ENCODE measurements at regions not wholly inside any gene's neighbourhood (a gene's known extent, or its start where the extent isn't known, plus 50 kb on each side); places are given as distances from the start of the nearest gene placed in this dataset.

GRCh38 chr12:70052476-70052875 is 190.8 kb upstream of the CNOT2 start:
- TF ChIP-seq CTCF (IDR thresholded peaks at IDR 0.05; ENCODE audit: low read length) (no peak), EZH2 (IDR thresholded peaks at IDR 0.05; ENCODE audit: borderline replicate concordance, low read length) (no peak)
- no peak overlapping the region for H3K27ac ChIP-seq (ENCODE audit: low read depth, low read length, poor library complexity, severe bottlenecking)
- H3K9me2 ChIP-seq (ENCODE audit: low read depth, low read length) = no peaks in the 10 kb centered on the region
- H4K20me1 ChIP-seq (ENCODE audit: insufficient read depth, low read length) = no peaks in the 10 kb centered on the region
- H3K36me3 ChIP-seq (ENCODE audit: insufficient read depth, low read length) = no peaks in the 10 kb centered on the region
- H2AFZ ChIP-seq (ENCODE audit: low read length) = no peak overlapping the region
- H3K27me3 ChIP-seq (ENCODE audit: insufficient read depth, low read length) = no peaks in the 10 kb centered on the region
- no peak overlapping the region for H3K4me2 ChIP-seq (ENCODE audit: low read length)
- no peaks in the 10 kb centered on the region for H3K79me2 ChIP-seq (ENCODE audit: insufficient read depth, low read length)
- H3K4me1 ChIP-seq (ENCODE audit: insufficient read depth, low read length, severe bottlenecking) = peaks cover 36% of the 10 kb centered on the region
- H3K4me3 ChIP-seq (ENCODE audit: low read depth, low read length, poor library complexity, severe bottlenecking) = no peak overlapping the region
- H3F3A ChIP-seq (ENCODE audit: insufficient read depth, low read length) = no peaks in the 10 kb centered on the region
- no peaks in the 10 kb centered on the region for H3K9me3 ChIP-seq (ENCODE audit: low read length)
- H3K9ac ChIP-seq (ENCODE audit: low read length) = no peak overlapping the region

DNA sequence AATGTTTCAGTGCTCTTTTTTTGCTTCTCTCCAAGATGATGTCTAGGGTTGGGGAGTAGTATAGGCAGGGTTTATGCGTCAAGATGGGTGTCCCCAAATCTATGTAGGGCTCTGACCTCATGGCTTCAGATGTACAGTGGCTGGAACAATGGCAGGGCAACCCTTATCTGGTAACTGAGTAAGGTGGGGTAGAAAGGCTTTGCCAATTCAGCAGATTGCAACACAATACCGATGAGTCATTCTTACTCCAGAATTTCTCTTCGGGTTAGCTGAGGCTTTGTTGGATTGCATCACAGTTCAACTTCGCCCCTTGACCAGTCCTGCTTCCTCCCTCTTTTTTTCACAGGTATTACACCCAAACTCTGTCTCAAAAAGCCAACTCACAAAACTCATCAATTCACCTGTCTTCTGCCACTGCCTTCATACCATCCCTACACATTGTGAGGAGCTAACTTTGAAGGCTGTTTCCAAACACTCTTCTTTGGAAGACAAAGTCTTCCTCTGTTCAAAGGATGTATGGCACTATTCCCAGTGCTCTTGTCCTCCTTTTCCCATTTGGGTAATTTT is 190.2 kb upstream of the CNOT2 start:
- Histone ChIP-seq H3K4me2 (ENCODE audit: low read length) (no peak overlapping the region), H3K4me3 (ENCODE audit: low read depth, low read length, poor library complexity, severe bottlenecking) (no peak overlapping the region), H3F3A (ENCODE audit: insufficient read depth, low read length) (no peaks in the 10 kb centered on the region)

GRCh38 chr12:70059373-70059772 is 183.9 kb upstream of the CNOT2 start:
- no peak overlapping the region for H2AFZ ChIP-seq (ENCODE audit: low read length)

More for the DNA sequence above, 190.2 kb upstream of the CNOT2 start:
- peaks cover 36% of the 10 kb centered on the region for H3K4me1 ChIP-seq (ENCODE audit: insufficient read depth, low read length, severe bottlenecking)
- H3K9ac ChIP-seq (ENCODE audit: low read length) = no peak overlapping the region
- H3K9me2 ChIP-seq (ENCODE audit: low read depth, low read length) = no peaks in the 10 kb centered on the region
- no peak for TF ChIP-seq EZH2 (IDR thresholded peaks at IDR 0.05; ENCODE audit: borderline replicate concordance, low read length)
- no peak for TF ChIP-seq CTCF (IDR thresholded peaks at IDR 0.05; ENCODE audit: low read length)
- no peak overlapping the region for H3K27ac ChIP-seq (ENCODE audit: low read depth, low read length, poor library complexity, severe bottlenecking)
- H2AFZ ChIP-seq (ENCODE audit: low read length) = no peak overlapping the region
- H3K27me3 ChIP-seq (ENCODE audit: insufficient read depth, low read length) = no peaks in the 10 kb centered on the region
- no peaks in the 10 kb centered on the region for H3K9me3 ChIP-seq (ENCODE audit: low read length)
- no peaks in the 10 kb centered on the region for H4K20me1 ChIP-seq (ENCODE audit: insufficient read depth, low read length)
- no peaks in the 10 kb centered on the region for H3K79me2 ChIP-seq (ENCODE audit: insufficient read depth, low read length)
- no peaks in the 10 kb centered on the region for H3K36me3 ChIP-seq (ENCODE audit: insufficient read depth, low read length)

More at GRCh38 chr12:70059373-70059772, 183.9 kb upstream of the CNOT2 start:
- TF ChIP-seq EZH2 (IDR thresholded peaks at IDR 0.05; ENCODE audit: borderline replicate concordance, low read length) = no peak
- no peak for TF ChIP-seq CTCF (IDR thresholded peaks at IDR 0.05; ENCODE audit: low read length)
- Histone ChIP-seq H4K20me1 (ENCODE audit: insufficient read depth, low read length) (no peaks in the 10 kb centered on the region), H3K4me1 (ENCODE audit: insufficient read depth, low read length, severe bottlenecking) (peaks cover 3% of the 10 kb centered on the region), H3K9me3 (ENCODE audit: low read length) (no peaks in the 10 kb centered on the region; the same call in 1 of the 2 replicates), H3K9ac (ENCODE audit: low read length) (no peak overlapping the region), H3K4me3 (ENCODE audit: low read depth, low read length, poor library complexity, severe bottlenecking) (no peak overlapping the region), H3K36me3 (ENCODE audit: insufficient read depth, low read length) (no peaks in the 10 kb centered on the region), H3K4me2 (ENCODE audit: low read length) (no peak overlapping the region), H3K27ac (ENCODE audit: low read depth, low read length, poor library complexity, severe bottlenecking) (no peak overlapping the region), H3K79me2 (ENCODE audit: insufficient read depth, low read length) (no peaks in the 10 kb centered on the region), H3K27me3 (ENCODE audit: insufficient read depth, low read length) (no peaks in the 10 kb centered on the region), H3F3A (ENCODE audit: insufficient read depth, low read length) (no peaks in the 10 kb centered on the region), H3K9me2 (ENCODE audit: low read depth, low read length) (no peaks in the 10 kb centered on the region)

Data from OCI-LY1 (cell line).